ENCODE measurements at regions not wholly inside any gene's neighbourhood (a gene's known extent, or its start where the extent isn't known, plus 50 kb on each side); places are given as distances from the start of the nearest gene placed in this dataset.

DNA sequence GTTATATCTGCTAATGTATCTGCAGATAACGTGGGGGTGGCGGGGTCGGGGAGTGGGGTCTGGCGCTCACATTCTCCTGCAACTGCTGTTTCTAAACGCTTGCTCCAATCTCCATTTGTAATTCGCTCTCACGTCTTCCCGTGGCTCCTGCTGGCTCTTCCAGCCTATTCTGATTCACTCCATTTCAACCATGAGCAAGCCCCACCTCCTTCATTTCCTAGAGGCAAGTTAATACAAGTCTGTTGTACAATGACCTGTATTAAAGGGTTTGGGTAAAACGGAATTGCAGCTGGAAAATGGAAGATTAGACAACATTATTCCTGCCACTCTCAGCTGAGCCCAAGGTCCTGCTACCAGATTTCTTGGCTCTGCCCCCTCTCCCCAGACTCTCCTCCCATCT lies 132.3 kb downstream of the CSNK2A3 start:
- DNase-seq (no peak), ATAC-seq (no peak)
- no peak for TF ChIP-seq POLR2A (IDR thresholded peaks at IDR 0.05)
- TF ChIP-seq, protein P1, sequence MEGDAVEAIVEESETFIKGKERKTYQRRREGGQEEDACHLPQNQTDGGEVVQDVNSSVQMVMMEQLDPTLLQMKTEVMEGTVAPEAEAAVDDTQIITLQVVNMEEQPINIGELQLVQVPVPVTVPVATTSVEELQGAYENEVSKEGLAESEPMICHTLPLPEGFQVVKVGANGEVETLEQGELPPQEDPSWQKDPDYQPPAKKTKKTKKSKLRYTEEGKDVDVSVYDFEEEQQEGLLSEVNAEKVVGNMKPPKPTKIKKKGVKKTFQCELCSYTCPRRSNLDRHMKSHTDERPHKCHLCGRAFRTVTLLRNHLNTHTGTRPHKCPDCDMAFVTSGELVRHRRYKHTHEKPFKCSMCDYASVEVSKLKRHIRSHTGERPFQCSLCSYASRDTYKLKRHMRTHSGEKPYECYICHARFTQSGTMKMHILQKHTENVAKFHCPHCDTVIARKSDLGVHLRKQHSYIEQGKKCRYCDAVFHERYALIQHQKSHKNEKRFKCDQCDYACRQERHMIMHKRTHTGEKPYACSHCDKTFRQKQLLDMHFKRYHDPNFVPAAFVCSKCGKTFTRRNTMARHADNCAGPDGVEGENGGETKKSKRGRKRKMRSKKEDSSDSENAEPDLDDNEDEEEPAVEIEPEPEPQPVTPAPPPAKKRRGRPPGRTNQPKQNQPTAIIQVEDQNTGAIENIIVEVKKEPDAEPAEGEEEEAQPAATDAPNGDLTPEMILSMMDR (IDR thresholded peaks at IDR 0.05): no peak
- WGBS, 2 donors: 83 to 87% methylated on average over 9 of the region's 9 CpGs
- Histone ChIP-seq H3K4me3 (no peak overlapping the region), H3K9me3 (no peaks in the 10 kb centered on the region), H3K4me1 (peaks cover 9% of the 10 kb centered on the region), H3K27ac (no peak overlapping the region), H3K27me3 (no peaks in the 10 kb centered on the region), H3K36me3 (replicated peaks in 1 of 2; ENCODE audit: insufficient read depth in 1 of 2, low read depth in 2 of 2) (no peaks in the 10 kb centered on the region)
- intact Hi-C loops (cut with DNase I): no loop called here

DNA sequence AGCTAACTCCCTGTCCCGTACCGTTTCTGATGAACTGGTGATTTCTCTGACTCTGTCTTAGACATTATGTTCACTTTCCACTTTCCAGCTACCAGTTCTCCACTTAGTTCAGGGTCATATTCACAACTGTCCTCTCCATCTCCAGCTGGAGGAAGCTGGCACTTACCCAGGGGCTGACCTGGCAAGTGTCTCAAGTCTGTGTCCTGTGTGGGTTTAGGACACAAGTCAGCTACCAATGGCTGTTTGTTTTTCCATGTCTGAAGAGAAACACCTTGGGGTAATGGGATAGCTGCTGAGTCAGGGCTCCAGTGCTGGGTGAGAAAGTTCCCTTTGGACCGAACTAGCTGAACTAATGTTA lies 134.4 kb downstream of the CSNK2A3 start:
- H3K27ac ChIP-seq: no peak overlapping the region

DNA sequence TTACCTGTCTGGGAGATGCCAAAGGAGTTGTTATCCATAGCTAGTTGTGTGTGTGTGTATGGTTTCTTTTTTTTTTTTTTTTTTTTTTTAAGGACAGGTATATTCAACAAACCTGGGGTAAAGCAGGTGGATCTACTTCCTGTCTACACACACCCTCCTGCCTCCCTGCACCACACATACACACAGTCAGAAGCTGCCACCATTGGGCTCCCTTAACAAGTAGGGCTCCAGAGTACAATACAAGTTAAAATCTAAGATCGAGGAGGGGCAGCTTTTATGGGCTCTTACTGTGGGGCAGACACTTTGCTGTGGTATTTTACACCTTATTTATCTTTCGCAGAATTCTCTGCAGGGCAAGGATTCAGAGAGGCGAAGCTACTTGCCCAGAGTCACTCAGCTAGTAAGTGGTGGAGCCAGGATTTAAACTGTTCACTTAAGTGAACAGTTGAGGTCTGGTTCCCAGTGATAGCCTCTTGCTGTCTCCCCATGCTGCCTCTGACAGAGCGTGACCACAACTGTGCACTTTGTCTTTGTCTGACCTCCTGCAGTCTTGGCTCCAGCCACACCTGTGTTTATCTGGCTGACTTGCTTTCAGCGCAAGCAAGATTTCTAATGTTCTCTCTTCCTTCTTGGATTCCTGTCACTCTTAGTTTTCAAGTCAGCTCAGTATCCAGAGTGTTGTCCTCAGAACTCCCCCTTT lies 135.0 kb downstream of the CSNK2A3 start:
- Histone ChIP-seq H3K27ac (no peak overlapping the region), H3K36me3 (replicated peaks in 1 of 2; ENCODE audit: insufficient read depth in 1 of 2, low read depth in 2 of 2) (no peaks in the 10 kb centered on the region), H3K9me3 (no peaks in the 10 kb centered on the region), H3K4me3 (no peak overlapping the region), H3K27me3 (no peaks in the 10 kb centered on the region), H3K4me1 (peaks cover 9% of the 10 kb centered on the region)
- no peak for DNase-seq
- no peak for ATAC-seq
- TF ChIP-seq, protein P1 (IDR thresholded peaks at IDR 0.05): no peak
- no peak for TF ChIP-seq POLR2A (IDR thresholded peaks at IDR 0.05)
- WGBS, 2 donors: 64 to 68% methylated on average over 5 of the region's 5 CpGs
- intact Hi-C loops (cut with DNase I): no loop called here

More for the DNA sequence above, 134.4 kb downstream of the CSNK2A3 start:
- TF ChIP-seq, protein P1 (IDR thresholded peaks at IDR 0.05): no peak
- no peak for TF ChIP-seq POLR2A (IDR thresholded peaks at IDR 0.05)
- no peaks in the 10 kb centered on the region for H3K27me3 ChIP-seq
- intact Hi-C loops (cut with DNase I): no loop called here
- DNase-seq (peak; percentile 32 to 65 (median 54)), ATAC-seq (no peak)
- no peaks in the 10 kb centered on the region for H3K9me3 ChIP-seq
- 33 to 36% methylated on average over 3 of the region's 3 CpGs for WGBS, 2 donors
- no peak overlapping the region for H3K4me3 ChIP-seq
- peaks cover 9% of the 10 kb centered on the region for H3K4me1 ChIP-seq
- H3K36me3 ChIP-seq (replicated peaks in 1 of 2; ENCODE audit: insufficient read depth in 1 of 2, low read depth in 2 of 2): no peaks in the 10 kb centered on the region

DNA sequence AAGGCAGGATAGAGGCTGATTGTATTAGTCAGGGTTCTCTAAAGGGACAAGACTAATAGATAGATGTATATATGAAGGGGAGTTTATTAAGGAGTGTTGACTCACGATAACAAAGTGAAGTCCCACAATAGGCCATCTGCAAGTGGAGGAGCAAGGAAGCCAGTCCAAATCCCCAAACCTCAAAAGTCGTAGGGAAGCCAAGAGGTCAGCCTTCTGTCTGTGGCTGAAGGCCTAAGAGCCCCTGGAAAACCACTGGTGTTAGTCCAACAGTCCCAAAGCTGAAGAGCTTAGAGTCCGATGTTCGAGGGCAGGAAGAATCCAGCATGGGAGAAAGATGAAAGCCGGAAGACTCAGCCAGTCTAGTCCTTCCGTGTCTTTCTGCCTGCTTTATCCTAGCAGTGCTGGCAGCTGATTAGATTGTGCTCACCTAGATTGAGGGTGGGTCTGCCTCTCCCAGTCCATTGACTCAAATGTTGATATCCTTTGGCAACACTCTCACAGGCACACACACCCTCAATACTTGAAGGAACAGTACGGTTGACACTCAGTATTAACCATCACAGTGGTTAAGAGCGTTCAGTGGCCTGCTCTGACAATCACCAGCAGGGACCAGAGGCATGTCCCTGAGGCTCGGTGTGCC lies 135.6 kb downstream of the CSNK2A3 start:
- H3K36me3 ChIP-seq (replicated peaks in 1 of 2; ENCODE audit: insufficient read depth in 1 of 2, low read depth in 2 of 2): no peaks in the 10 kb centered on the region
- 94% methylated on average over 9 of the region's 9 CpGs for WGBS, 2 donors
- H3K27me3 ChIP-seq: no peaks in the 10 kb centered on the region
- H3K4me3 ChIP-seq: no peak overlapping the region
- ATAC-seq: no peak
- peaks cover 9% of the 10 kb centered on the region for H3K4me1 ChIP-seq
- no peak for TF ChIP-seq POLR2A (IDR thresholded peaks at IDR 0.05)
- TF ChIP-seq, protein P1 (IDR thresholded peaks at IDR 0.05): no peak
- DNase-seq: no peak
- no peaks in the 10 kb centered on the region for H3K9me3 ChIP-seq
- intact Hi-C loops (cut with DNase I): no loop called here
- no peak overlapping the region for H3K27ac ChIP-seq

DNA sequence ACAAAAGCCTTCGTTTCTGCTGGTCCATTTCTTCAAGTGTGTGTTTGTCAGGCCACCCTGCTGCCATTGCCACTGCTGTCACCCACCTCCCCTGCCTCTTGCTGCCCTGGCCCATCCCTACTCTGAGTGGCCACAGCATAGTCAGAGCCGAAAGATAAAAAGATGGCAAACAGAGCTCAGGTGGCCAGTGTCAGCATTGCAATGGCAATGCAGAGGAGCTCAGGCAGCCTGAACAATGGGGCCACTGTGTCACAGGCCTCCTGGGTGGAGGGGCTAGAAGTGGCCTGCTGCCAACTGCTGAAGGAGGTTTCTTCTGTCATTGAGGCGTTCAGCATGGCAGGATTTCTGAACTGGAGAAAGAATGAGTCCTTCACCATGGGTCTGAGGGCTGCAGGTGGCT lies 137.1 kb downstream of the CSNK2A3 start:
- H3K27ac ChIP-seq: no peak overlapping the region
- H3K27me3 ChIP-seq: no peaks in the 10 kb centered on the region
- DNase-seq: no peak
- H3K9me3 ChIP-seq: no peaks in the 10 kb centered on the region
- WGBS, 2 donors: 43 to 80% methylated on average over 2 to 3 of the region's 3 CpGs
- H3K36me3 ChIP-seq (replicated peaks in 1 of 2; ENCODE audit: insufficient read depth in 1 of 2, low read depth in 2 of 2): no peaks in the 10 kb centered on the region
- intact Hi-C loops (cut with DNase I): no loop called here
- TF ChIP-seq, protein P1 (IDR thresholded peaks at IDR 0.05): no peak
- no peak for TF ChIP-seq POLR2A (IDR thresholded peaks at IDR 0.05)
- H3K4me1 ChIP-seq: peaks cover 9% of the 10 kb centered on the region
- ATAC-seq: peak; percentile 18
- no peak overlapping the region for H3K4me3 ChIP-seq
